IMR-90 (cell line): ENCODE measurements at regions not wholly inside any gene's neighbourhood (a gene's known extent, or its start where the extent isn't known, plus 50 kb on each side); places are given as distances from the start of the nearest gene placed in this dataset.

Experiments
- ATAC-seq: fragments of 200-7000 bp; cut with Tn5 transposase; 2 replicates; pipeline ENCODE4 v1.9.1; 2020; ENCODE audit warnings: low read depth, mild to moderate bottlenecking, moderate library complexity
- BruUV-seq: library from RNA; stranded (reverse); fragments of 400-500 nt; replicated peaks from 2 replicates; lab custom pipeline; 2021; lab: Mats Ljungman, UMichigan
- CTCF ChIA-PET: fragments of 300-600 bp; formaldehyde crosslinking; extraction: SDS; loops from one replicate; lab custom pipeline; 2021; ENCODE audit warnings: antibody characterized with exemption; lab: Yijun Ruan, JAX
- POLR2A ChIA-PET: fragments of 300-600 bp; sonication (Branson Sonifier 250); formaldehyde crosslinking; loops from one replicate; lab custom pipeline; 2022; ENCODE audit warnings: antibody characterized with exemption; ENCODE audit not compliant: unreplicated experiment; lab: Charles Lee
- DNase-seq: peaks from one replicate; pipeline ENCODE4 v3.0.0; 2013
- H2AFZ ChIP-seq: replicated peaks from 2 replicates; pipeline ENCODE3; 2013; ENCODE audit warnings: low read length, mild to moderate bottlenecking; ENCODE audit not compliant: poor library complexity
- H2AK5ac ChIP-seq: 2 replicates; pipeline ENCODE4 v1.6.1; 2013; ENCODE audit warnings: low read depth, low read length, inconsistent platforms
- H2AK9ac ChIP-seq: replicated peaks from 2 replicates; pipeline ENCODE3; 2013; ENCODE audit warnings: mild to moderate bottlenecking, low read depth, low read length, moderate library complexity; ENCODE audit not compliant: poor library complexity
- H2BK120ac ChIP-seq: 2 replicates; pipeline ENCODE4 v1.6.1; 2013; ENCODE audit warnings: low read depth, low read length, inconsistent platforms
- H2BK15ac ChIP-seq: 3 replicates; pipeline ENCODE4 v1.6.1; 2013; ENCODE audit warnings: low read depth, low read length, inconsistent platforms
- H2BK20ac ChIP-seq: 2 replicates; pipeline ENCODE4 v1.6.1; 2013; ENCODE audit warnings: low read depth, mild to moderate bottlenecking, inconsistent platforms, low read length, moderate library complexity
- H2BK5ac ChIP-seq: 2 replicates; pipeline ENCODE4 v1.6.1; 2013; ENCODE audit warnings: mild to moderate bottlenecking, low read depth, low read length, inconsistent platforms; ENCODE audit not compliant: poor library complexity, severe bottlenecking
- H3K14ac ChIP-seq: replicated peaks from 2 replicates; pipeline ENCODE4 v1.6.1; 2013; ENCODE audit warnings: low read depth, low read length, inconsistent platforms
- H3K18ac ChIP-seq: 2 replicates; pipeline ENCODE4 v1.6.1; 2013; ENCODE audit warnings: low read depth, low read length, control low read depth
- H3K23ac ChIP-seq: 2 replicates; pipeline ENCODE4 v1.6.1; 2013; ENCODE audit warnings: low read depth, low read length, inconsistent platforms
- H3K27ac ChIP-seq: 2 replicates; pipeline ENCODE4 v1.5.1; 2013; ENCODE audit warnings: mild to moderate bottlenecking, control low read depth, low read length; ENCODE audit not compliant: insufficient read depth
- H3K27me3 ChIP-seq: 2 replicates; pipeline ENCODE4 v1.6.1; 2013; ENCODE audit warnings: low read length; ENCODE audit not compliant: control insufficient read depth, insufficient read depth
- H3K36me3 ChIP-seq: 2 replicates; pipeline ENCODE4 v1.6.1; 2013; ENCODE audit warnings: low read length, mixed read lengths; ENCODE audit not compliant: control insufficient read depth, insufficient read depth
- H3K4ac ChIP-seq: 2 replicates; pipeline ENCODE4 v1.6.1; 2013; ENCODE audit warnings: low read depth, low read length, inconsistent platforms
- H3K4me1 ChIP-seq: 2 replicates; pipeline ENCODE4 v1.6.1; 2013; ENCODE audit warnings: low read length, mixed read lengths; ENCODE audit not compliant: control insufficient read depth, insufficient read depth
- H3K4me2 ChIP-seq: 2 replicates; pipeline ENCODE4 v1.6.1; 2013; ENCODE audit warnings: low read depth, mild to moderate bottlenecking, control low read depth, low read length, moderate library complexity
- H3K4me3 ChIP-seq: 2 replicates; pipeline ENCODE4 v1.5.1; 2013; ENCODE audit warnings: low read depth, mild to moderate bottlenecking, control low read depth, low read length, moderate library complexity; ENCODE audit not compliant: insufficient read depth
- H3K56ac ChIP-seq: 2 replicates; pipeline ENCODE4 v1.6.1; 2013; ENCODE audit warnings: low read length, inconsistent platforms; ENCODE audit not compliant: insufficient read depth; ENCODE audit errors: extremely low read depth
- H3K79me1 ChIP-seq, 2 experiments: 2 replicates each; pipeline ENCODE4 v1.6.1; 2013; ENCODE audit warnings: low read length in 2 of 2, inconsistent platforms in 1 of 2, low read depth in 1 of 2
- H3K9ac ChIP-seq: 2 replicates; pipeline ENCODE4 v1.6.1; 2013; ENCODE audit warnings: low read depth, low read length, control low read depth
- H3K9me1 ChIP-seq: 2 replicates; pipeline ENCODE4 v1.6.1; 2013; ENCODE audit warnings: low read length, inconsistent platforms; ENCODE audit not compliant: insufficient read depth
- H3K9me3 ChIP-seq: 2 replicates; pipeline ENCODE4 v1.6.1; 2013; ENCODE audit warnings: low read length; ENCODE audit not compliant: control insufficient read depth, insufficient read depth
- H4K20me1 ChIP-seq: 2 replicates; pipeline ENCODE4 v1.6.1; 2013; ENCODE audit warnings: low read length, inconsistent platforms; ENCODE audit not compliant: insufficient read depth
- H4K5ac ChIP-seq: 2 replicates; pipeline ENCODE4 v1.6.1; 2013; ENCODE audit warnings: mild to moderate bottlenecking, low read depth, low read length, control low read depth
- H4K8ac ChIP-seq, 2 experiments: 2 replicates each; pipeline ENCODE4 v1.6.1; 2013; ENCODE audit warnings: low read depth in 2 of 2, low read length in 2 of 2, control low read depth in 1 of 2, inconsistent platforms in 1 of 2
- H4K91ac ChIP-seq: 2 replicates; pipeline ENCODE4 v1.6.1; 2013; ENCODE audit warnings: low read depth, low read length, inconsistent platforms; ENCODE audit not compliant: insufficient read depth
- CHD1 ChIP-seq: IDR thresholded peaks from 2 replicates; pipeline ENCODE4 v1.6.1; 2012; ENCODE audit warnings: low read depth, low read length, improper control_type of control experiment
- FOS ChIP-seq: fragments of 150-350 bp; IDR thresholded peaks from 2 replicates; pipeline ENCODE4 v1.6.1; 2016; ENCODE audit warnings: low read depth, low read length
- NFE2L2 ChIP-seq: fragments of 150-350 bp; IDR thresholded peaks from 2 replicates; pipeline ENCODE4 v1.6.1; 2016; ENCODE audit warnings: low read depth, mild to moderate bottlenecking, low read length
- RFX5 ChIP-seq: IDR thresholded peaks from 2 replicates; pipeline ENCODE4 v1.8.0; 2012; ENCODE audit warnings: low read depth, mild to moderate bottlenecking, low read length, moderate library complexity
- WGBS, 2 experiments: methylation state at CpG; one replicate each; pipeline versions ENCODE4 v1.1.5 to v1.1.7; 2013; ENCODE audit warnings: missing lambda C conversion rate in 2 of 2; ENCODE audit not compliant: insufficient read length in 1 of 2; ENCODE audit errors: extremely low coverage in 2 of 2; 5-methylcytosine and 5-hydroxymethylcytosine counted together
- dilution Hi-C: fragments of 300-500 bp; cut with HindIII; formaldehyde crosslinking; loops from one replicate; pipeline ENCODE4 v1.14.3; 2018; ENCODE audit warnings: low sequenced_read_pairs; ENCODE audit not compliant: unreplicated experiment
- in situ Hi-C: fragments of 300-500 bp; cut with MboI; formaldehyde crosslinking; loops from 3 replicates; pipeline ENCODE4 v1.14.3; 2019; ENCODE audit warnings: low sequenced_read_pairs, inconsistent platforms, mixed read lengths
- intact Hi-C: fragments of 100-400 bp; cut with micrococcal nuclease; formaldehyde crosslinking; loops from 2 replicates; pipeline ENCODE4 v1.10.0; 2022

DNA sequence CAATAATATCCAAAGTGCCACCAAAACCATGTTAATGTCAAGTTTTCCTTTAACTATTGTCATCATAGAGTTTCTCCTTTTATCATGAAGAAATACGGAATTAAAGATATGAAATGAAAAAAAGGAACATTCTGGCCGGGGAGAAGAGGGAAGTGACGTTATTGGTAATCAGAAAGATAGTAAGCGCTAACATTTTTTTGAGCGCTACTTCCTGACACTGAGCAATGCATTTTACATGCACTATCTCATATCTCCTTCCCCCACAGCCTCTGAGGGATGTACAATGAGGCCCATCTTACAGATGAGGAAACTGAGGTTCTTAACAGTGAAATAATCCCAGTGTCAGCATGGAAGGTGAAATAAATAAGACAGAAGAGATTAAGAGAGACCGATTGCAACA is 410.9 kb downstream of the SOX9 start:
- Histone ChIP-seq H2AK9ac (no peak overlapping the region), H3K56ac (no peak overlapping the region), H2BK20ac (no peak overlapping the region), H3K4me1 (no peaks in the 10 kb centered on the region), H3K27ac (no peak overlapping the region), H3K4me3 (no peak overlapping the region), H2AFZ (no peak overlapping the region), H4K5ac (no peak overlapping the region), H3K4ac (no peak overlapping the region), H2BK120ac (no peak overlapping the region), H3K79me1 (peaks cover 29 to 48% of the 10 kb centered on the region in 2 experiments), H2AK5ac (no peak overlapping the region), H3K36me3 (no peaks in the 10 kb centered on the region), H4K8ac (no peak overlapping the region), H3K9me3 (no peaks in the 10 kb centered on the region; the same call in 1 of the 2 replicates), H3K18ac (no peak overlapping the region), H3K4me2 (no peak overlapping the region), H3K23ac (no peak overlapping the region), H4K91ac (no peak overlapping the region), H2BK5ac (no peak overlapping the region), H4K20me1 (no peaks in the 10 kb centered on the region), H3K9ac (no peak overlapping the region), H3K9me1 (no peaks in the 10 kb centered on the region), H3K27me3 (no peaks in the 10 kb centered on the region), H2BK15ac (no peak overlapping the region), H3K14ac (no peak overlapping the region)
- intact Hi-C loops (no loop called here), in situ Hi-C loops (loop anchor here (25.0 kb wide), 4 partner anchors 569 to 1419 kb away; no protein-coding TSS in a partner anchor), dilution Hi-C loops (no loop called here)
- DNase-seq (no peak), ATAC-seq (no peak)
- BruUV-seq, result no TSS peak
- ChIA-PET POLR2A (no interaction called here), CTCF (no interaction called here)
- TF ChIP-seq RFX5 (no peak), CHD1 (no peak), FOS (no peak), NFE2L2 (no peak)
- WGBS, 2 experiments, result 83% methylated on average over 1 of the region's 6 CpGs; no CpG with 5 or more reads in 1 of the 2 experiments
